ENCODE measurements at regions not wholly inside any gene's neighbourhood (a gene's known extent, or its start where the extent isn't known, plus 50 kb on each side); places are given as distances from the start of the nearest gene placed in this dataset.

GRCh38 chrX:94389044-94389443 lies 715.0 kb downstream of the FAM133A start:
- Mint-ChIP-seq H3K4me1 (ENCODE audit: low read depth) (no peaks in the 10 kb centered on the region), H3K27me3 (no peaks in the 10 kb centered on the region), H3K9me3 (no peaks in the 10 kb centered on the region), H3K4me3 (no peak overlapping the region), H3K36me3 (ENCODE audit: low read depth) (no peaks in the 10 kb centered on the region), H3K27ac (no peak overlapping the region)
- no peak for TF ChIP-seq CTCF (IDR thresholded peaks at IDR 0.05)
- H3K4me3 ChIP-seq (ENCODE audit: low read length) = no peak overlapping the region
- no peaks in the 10 kb centered on the region for H3K9me3 ChIP-seq (ENCODE audit: control insufficient read depth in 1 of 2, insufficient read depth in 1 of 2, low read length in 2 of 2)
- H3K27ac ChIP-seq (ENCODE audit: low read depth in 1 of 2, low read length in 2 of 2) = no peak overlapping the region
- DNase-seq = no peak
- no peaks in the 10 kb centered on the region for H3K27me3 ChIP-seq (ENCODE audit: control insufficient read depth in 1 of 2, insufficient read depth in 2 of 2, low read length in 2 of 2)
- no peak for ATAC-seq (ENCODE audit: poor library complexity)
- CTCF ChIA-PET = no interaction called here
- H3K4me1 ChIP-seq (ENCODE audit: insufficient read depth, low read length) = no peaks in the 10 kb centered on the region
- no peaks in the 10 kb centered on the region for H3K36me3 ChIP-seq (ENCODE audit: insufficient read depth, low read length)
- intact Hi-C loops (cut with DNase I, micrococcal nuclease) = no loop called here
- POLR2A ChIA-PET = no interaction called here

- Mint-ChIP-seq H3K27ac (no peak overlapping the region), H3K36me3 (ENCODE audit: low read depth) (no peaks in the 10 kb centered on the region)
These were observed 726.5 kb downstream of the FAM133A start for GRCh38 chrX:94400488-94400887.

GRCh38 chrX:94401426-94401825 lies 727.4 kb downstream of the FAM133A start:
- POLR2A ChIA-PET = no interaction called here
- peaks cover 2% of the 10 kb centered on the region for H3K9me3 Mint-ChIP-seq

More at GRCh38 chrX:94400488-94400887, 726.5 kb downstream of the FAM133A start:
- Histone ChIP-seq H3K36me3 (ENCODE audit: insufficient read depth, low read length) (no peaks in the 10 kb centered on the region), H3K27me3 (ENCODE audit: control insufficient read depth in 1 of 2, insufficient read depth in 2 of 2, low read length in 2 of 2) (no peaks in the 10 kb centered on the region), H3K4me1 (ENCODE audit: insufficient read depth, low read length) (no peaks in the 10 kb centered on the region), H3K9me3 (ENCODE audit: control insufficient read depth in 1 of 2, insufficient read depth in 1 of 2, low read length in 2 of 2) (no peaks in the 10 kb centered on the region), H3K4me3 (ENCODE audit: low read length) (no peak overlapping the region), H3K27ac (ENCODE audit: low read depth in 1 of 2, low read length in 2 of 2) (no peak overlapping the region)
- ChIA-PET CTCF (no interaction called here), POLR2A (no interaction called here)
- no peak for DNase-seq
- intact Hi-C loops (cut with DNase I, micrococcal nuclease) = no loop called here
- H3K9me3 Mint-ChIP-seq = peaks cover 2% of the 10 kb centered on the region
- no peak for TF ChIP-seq CTCF (IDR thresholded peaks at IDR 0.05)
- ATAC-seq (ENCODE audit: poor library complexity) = no peak
- no peaks in the 10 kb centered on the region for H3K4me1 Mint-ChIP-seq (ENCODE audit: low read depth)
- no peak overlapping the region for H3K4me3 Mint-ChIP-seq
- H3K27me3 Mint-ChIP-seq = no peaks in the 10 kb centered on the region

More at GRCh38 chrX:94401426-94401825, 727.4 kb downstream of the FAM133A start:
- H3K4me1 ChIP-seq (ENCODE audit: insufficient read depth, low read length) = no peaks in the 10 kb centered on the region
- Mint-ChIP-seq H3K27me3 (no peaks in the 10 kb centered on the region), H3K4me3 (no peak overlapping the region), H3K36me3 (ENCODE audit: low read depth) (no peaks in the 10 kb centered on the region), H3K27ac (no peak overlapping the region), H3K4me1 (ENCODE audit: low read depth) (no peaks in the 10 kb centered on the region)
- no peak for ATAC-seq (ENCODE audit: poor library complexity)
- no peak overlapping the region for H3K27ac ChIP-seq (ENCODE audit: low read depth in 1 of 2, low read length in 2 of 2)
- H3K9me3 ChIP-seq (ENCODE audit: control insufficient read depth in 1 of 2, insufficient read depth in 1 of 2, low read length in 2 of 2) = no peaks in the 10 kb centered on the region
- no peaks in the 10 kb centered on the region for H3K27me3 ChIP-seq (ENCODE audit: control insufficient read depth in 1 of 2, insufficient read depth in 2 of 2, low read length in 2 of 2)
- no peak overlapping the region for H3K4me3 ChIP-seq (ENCODE audit: low read length)
- CTCF ChIA-PET = no interaction called here
- no peaks in the 10 kb centered on the region for H3K36me3 ChIP-seq (ENCODE audit: insufficient read depth, low read length)
- intact Hi-C loops (cut with DNase I, micrococcal nuclease) = no loop called here
- no peak for DNase-seq
- TF ChIP-seq CTCF (IDR thresholded peaks at IDR 0.05) = no peak
